ENCODE measurements at regions not wholly inside any gene's neighbourhood (a gene's known extent, or its start where the extent isn't known, plus 50 kb on each side); places are given as distances from the start of the nearest gene placed in this dataset.

- TF ChIP-seq, protein P1, sequence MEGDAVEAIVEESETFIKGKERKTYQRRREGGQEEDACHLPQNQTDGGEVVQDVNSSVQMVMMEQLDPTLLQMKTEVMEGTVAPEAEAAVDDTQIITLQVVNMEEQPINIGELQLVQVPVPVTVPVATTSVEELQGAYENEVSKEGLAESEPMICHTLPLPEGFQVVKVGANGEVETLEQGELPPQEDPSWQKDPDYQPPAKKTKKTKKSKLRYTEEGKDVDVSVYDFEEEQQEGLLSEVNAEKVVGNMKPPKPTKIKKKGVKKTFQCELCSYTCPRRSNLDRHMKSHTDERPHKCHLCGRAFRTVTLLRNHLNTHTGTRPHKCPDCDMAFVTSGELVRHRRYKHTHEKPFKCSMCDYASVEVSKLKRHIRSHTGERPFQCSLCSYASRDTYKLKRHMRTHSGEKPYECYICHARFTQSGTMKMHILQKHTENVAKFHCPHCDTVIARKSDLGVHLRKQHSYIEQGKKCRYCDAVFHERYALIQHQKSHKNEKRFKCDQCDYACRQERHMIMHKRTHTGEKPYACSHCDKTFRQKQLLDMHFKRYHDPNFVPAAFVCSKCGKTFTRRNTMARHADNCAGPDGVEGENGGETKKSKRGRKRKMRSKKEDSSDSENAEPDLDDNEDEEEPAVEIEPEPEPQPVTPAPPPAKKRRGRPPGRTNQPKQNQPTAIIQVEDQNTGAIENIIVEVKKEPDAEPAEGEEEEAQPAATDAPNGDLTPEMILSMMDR (IDR thresholded peaks at IDR 0.05): no peak
- no peak for TF ChIP-seq POLR2AphosphoS5 (IDR thresholded peaks at IDR 0.05)
These were observed 127.1 kb upstream of the COL5A1 start for GRCh38 chr9:134514503-134514902.

Data from transverse colon (tissue), 4 donors.